Activated CD8-positive, alpha-beta T cell treated with anti-CD3 and anti-CD28 coated beads for 36 hours (primary cell): ENCODE measurements at regions not wholly inside any gene's neighbourhood (a gene's known extent, or its start where the extent isn't known, plus 50 kb on each side); places are given as distances from the start of the nearest gene placed in this dataset.
"Not testable (repeated sequence)": the region's sequence is repeated elsewhere in the genome, so short reads cannot be mapped to it uniquely, and the experiment has no call there.

Experiments used
- ATAC-seq: fragments of 200-7000 bp; cut with Tn5 transposase; one replicate; pipeline ENCODE4 v1.10.0; 2021; ENCODE audit warnings: mild to moderate bottlenecking, moderate library complexity
- CTCF ChIA-PET: fragments of 350-600 bp; sonication (Branson Sonifier 250); formaldehyde crosslinking; loops from one replicate; lab custom pipeline; 2021; ENCODE audit warnings: antibody characterized with exemption; lab: Charles Lee
- POLR2A ChIA-PET: fragments of 350-600 bp; sonication (Branson Sonifier 250); formaldehyde crosslinking; loops from one replicate; lab custom pipeline; 2021; ENCODE audit warnings: antibody characterized with exemption; lab: Charles Lee
- DNase-seq: peaks from one replicate; pipeline ENCODE4 v3.0.0-alpha.2; 2020
- H3K27ac Mint-ChIP-seq: one replicate; pipeline ENCODE4 v1.8.0; 2021; ENCODE audit warnings: mild to moderate bottlenecking, mixed read lengths
- H3K27me3 Mint-ChIP-seq: one replicate; pipeline ENCODE4 v1.8.0; 2021; ENCODE audit warnings: mixed read lengths
- H3K36me3 Mint-ChIP-seq: one replicate; pipeline ENCODE4 v1.8.0; 2021; ENCODE audit warnings: low read depth, mixed read lengths
- H3K4me1 Mint-ChIP-seq: one replicate; pipeline ENCODE4 v1.8.0; 2021; ENCODE audit warnings: low read depth, mixed read lengths
- H3K4me3 Mint-ChIP-seq: one replicate; pipeline ENCODE4 v1.8.0; 2021; ENCODE audit warnings: mild to moderate bottlenecking, moderate library complexity, mixed read lengths
- H3K9me3 Mint-ChIP-seq: one replicate; pipeline ENCODE4 v1.8.0; 2021; ENCODE audit warnings: mixed read lengths
- intact Hi-C: fragments of 100-400 bp; cut with micrococcal nuclease; formaldehyde crosslinking; loops from one replicate; pipeline ENCODE4 v1.10.0; 2022
- TF ChIP-seq, protein P1 (sequence below): fragments of 200-600 bp; IDR thresholded peaks from one replicate; pipeline ENCODE4 v1.8.0; 2022; ENCODE audit warnings: antibody characterized with exemption, mild to moderate bottlenecking

DNA sequence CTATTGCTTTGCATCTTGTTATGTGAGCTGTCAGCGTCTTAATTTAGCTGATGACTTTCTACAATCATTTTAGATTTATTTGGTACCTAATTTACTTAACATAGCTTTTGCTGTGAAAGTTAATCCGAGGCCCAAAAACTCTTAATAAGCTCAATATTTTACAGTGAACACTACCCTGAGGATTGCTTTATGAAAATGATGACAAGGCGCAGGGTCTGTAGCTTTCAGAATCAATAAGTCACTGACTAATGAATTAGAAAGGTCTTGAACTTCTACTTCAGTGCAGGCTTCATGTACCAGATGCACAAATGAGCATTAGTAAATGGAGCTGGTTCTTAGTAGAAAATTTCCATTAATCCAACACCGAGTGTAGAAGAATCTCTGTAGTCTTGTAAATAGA is 81.4 kb upstream of the ZNF366 start:
- no peaks in the 10 kb centered on the region for H3K36me3 Mint-ChIP-seq
- intact Hi-C loops: no loop called here
- TF ChIP-seq, protein P1, sequence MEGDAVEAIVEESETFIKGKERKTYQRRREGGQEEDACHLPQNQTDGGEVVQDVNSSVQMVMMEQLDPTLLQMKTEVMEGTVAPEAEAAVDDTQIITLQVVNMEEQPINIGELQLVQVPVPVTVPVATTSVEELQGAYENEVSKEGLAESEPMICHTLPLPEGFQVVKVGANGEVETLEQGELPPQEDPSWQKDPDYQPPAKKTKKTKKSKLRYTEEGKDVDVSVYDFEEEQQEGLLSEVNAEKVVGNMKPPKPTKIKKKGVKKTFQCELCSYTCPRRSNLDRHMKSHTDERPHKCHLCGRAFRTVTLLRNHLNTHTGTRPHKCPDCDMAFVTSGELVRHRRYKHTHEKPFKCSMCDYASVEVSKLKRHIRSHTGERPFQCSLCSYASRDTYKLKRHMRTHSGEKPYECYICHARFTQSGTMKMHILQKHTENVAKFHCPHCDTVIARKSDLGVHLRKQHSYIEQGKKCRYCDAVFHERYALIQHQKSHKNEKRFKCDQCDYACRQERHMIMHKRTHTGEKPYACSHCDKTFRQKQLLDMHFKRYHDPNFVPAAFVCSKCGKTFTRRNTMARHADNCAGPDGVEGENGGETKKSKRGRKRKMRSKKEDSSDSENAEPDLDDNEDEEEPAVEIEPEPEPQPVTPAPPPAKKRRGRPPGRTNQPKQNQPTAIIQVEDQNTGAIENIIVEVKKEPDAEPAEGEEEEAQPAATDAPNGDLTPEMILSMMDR: no peak
- ChIA-PET CTCF (no interaction called here), POLR2A (no interaction called here)
- H3K27me3 Mint-ChIP-seq: peaks cover 11% of the 10 kb centered on the region
- DNase-seq (no peak), ATAC-seq (no peak)
- H3K27ac Mint-ChIP-seq: no peak overlapping the region
- no peaks in the 10 kb centered on the region for H3K4me1 Mint-ChIP-seq
- no peaks in the 10 kb centered on the region for H3K9me3 Mint-ChIP-seq
- no peak overlapping the region for H3K4me3 Mint-ChIP-seq

DNA sequence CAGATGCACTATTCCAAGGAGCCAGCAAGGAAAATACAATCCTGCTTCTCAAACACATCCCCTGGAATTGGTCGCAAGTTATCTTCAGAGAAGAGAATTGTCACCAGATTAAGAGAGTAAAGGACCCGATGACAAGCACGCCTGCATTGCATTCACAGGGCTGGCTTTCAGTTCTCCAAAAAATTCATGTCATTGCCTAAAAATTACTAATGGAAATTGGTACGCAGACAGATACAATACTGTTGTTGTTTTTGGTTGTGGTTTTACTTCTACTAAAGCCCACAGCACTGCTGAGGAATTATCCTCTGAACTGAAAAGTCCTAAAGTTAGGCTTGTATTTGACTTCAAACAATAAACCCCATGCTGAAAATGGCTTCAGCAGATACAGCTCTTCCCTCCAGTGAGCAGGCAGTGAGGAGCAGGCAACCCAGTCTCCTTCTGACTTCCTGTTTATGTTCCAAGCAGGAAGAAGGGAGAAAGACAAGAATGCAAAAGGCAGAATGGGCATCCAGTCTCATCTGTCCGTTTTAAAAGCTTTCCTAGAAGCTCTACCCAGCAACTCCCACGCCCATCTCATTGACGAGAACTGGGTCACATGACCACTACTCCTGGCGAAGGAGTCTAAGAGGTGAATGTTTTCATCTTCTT is 80.6 kb upstream of the ZNF366 start:
- DNase-seq (no peak), ATAC-seq (no peak)
- H3K27ac Mint-ChIP-seq: no peak overlapping the region
- intact Hi-C loops: no loop called here
- peaks cover 2% of the 10 kb centered on the region for H3K9me3 Mint-ChIP-seq
- ChIA-PET CTCF (no interaction called here), POLR2A (no interaction called here)
- H3K4me1 Mint-ChIP-seq: no peaks in the 10 kb centered on the region
- peaks cover 13% of the 10 kb centered on the region for H3K27me3 Mint-ChIP-seq
- H3K36me3 Mint-ChIP-seq: no peaks in the 10 kb centered on the region
- no peak overlapping the region for H3K4me3 Mint-ChIP-seq
- TF ChIP-seq, protein P1: no peak

DNA sequence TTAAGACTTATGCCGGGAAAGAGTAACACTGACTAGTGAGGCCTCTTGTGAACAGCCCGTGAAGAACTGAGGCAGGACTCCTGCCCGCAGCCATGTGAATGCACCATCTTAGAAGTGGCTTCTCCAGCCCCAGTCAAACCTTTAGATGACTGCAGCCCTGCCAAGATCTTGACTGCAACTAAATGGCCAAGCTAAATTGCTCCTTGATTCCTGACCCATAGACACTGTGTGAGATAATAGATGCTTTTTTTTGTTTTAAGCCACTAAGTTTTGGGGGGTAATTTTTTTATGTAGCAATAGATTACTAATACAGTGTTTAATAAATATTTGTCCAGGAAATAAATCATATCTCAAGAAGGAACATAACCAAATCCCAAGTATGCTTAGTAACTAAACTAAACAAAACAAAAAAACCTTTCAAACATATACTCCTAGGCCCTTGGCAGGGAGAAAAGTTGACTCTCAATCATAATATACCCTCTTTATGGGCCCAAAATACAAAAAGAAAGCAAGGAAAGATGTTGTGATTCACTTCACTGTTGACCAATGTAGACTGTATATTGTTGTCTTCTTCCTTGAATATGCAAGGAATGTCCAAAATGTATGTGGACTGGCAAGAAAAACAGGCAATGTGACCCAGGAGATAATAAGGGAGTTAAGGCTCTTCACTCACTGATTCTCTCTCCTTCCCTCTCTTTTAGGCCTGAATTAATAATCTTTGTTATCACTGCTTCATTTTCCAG is 79.7 kb upstream of the ZNF366 start:
- no peaks in the 10 kb centered on the region for H3K4me1 Mint-ChIP-seq
- intact Hi-C loops: no loop called here
- ATAC-seq (no peak), DNase-seq (no peak)
- ChIA-PET CTCF (no interaction called here), POLR2A (no interaction called here)
- H3K27me3 Mint-ChIP-seq: peaks cover 8% of the 10 kb centered on the region
- no peak overlapping the region for H3K4me3 Mint-ChIP-seq
- TF ChIP-seq, protein P1: no peak
- no peak overlapping the region for H3K27ac Mint-ChIP-seq
- H3K36me3 Mint-ChIP-seq: no peaks in the 10 kb centered on the region
- peaks cover 2% of the 10 kb centered on the region for H3K9me3 Mint-ChIP-seq

DNA sequence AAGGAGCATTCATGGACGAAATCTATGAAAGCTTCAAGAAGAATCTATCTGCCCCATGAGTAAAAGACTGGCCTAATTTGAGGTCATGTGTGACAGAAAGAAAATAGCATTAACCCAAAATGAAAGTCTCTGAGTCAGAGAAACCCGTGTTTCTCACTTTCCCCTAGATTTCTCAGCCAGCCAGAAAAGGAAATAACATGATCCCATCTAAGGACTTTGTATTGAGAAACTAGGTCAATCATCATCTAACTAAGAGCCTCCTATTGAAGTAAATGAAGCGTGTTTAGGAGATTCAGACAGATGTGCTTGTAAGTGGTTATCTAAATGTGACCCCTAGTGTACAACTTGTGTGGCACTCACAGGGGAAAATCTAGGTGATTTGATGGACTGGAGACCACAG is 77.3 kb upstream of the ZNF366 start:
- ATAC-seq (no peak), DNase-seq (no peak)
- no peaks in the 10 kb centered on the region for H3K4me1 Mint-ChIP-seq
- H3K27ac Mint-ChIP-seq: no peak overlapping the region
- ChIA-PET POLR2A (no interaction called here), CTCF (no interaction called here)
- intact Hi-C loops: no loop called here
- TF ChIP-seq, protein P1: no peak
- peaks cover 7% of the 10 kb centered on the region for H3K27me3 Mint-ChIP-seq
- H3K9me3 Mint-ChIP-seq: peaks cover 6% of the 10 kb centered on the region
- no peaks in the 10 kb centered on the region for H3K36me3 Mint-ChIP-seq
- no peak overlapping the region for H3K4me3 Mint-ChIP-seq

DNA sequence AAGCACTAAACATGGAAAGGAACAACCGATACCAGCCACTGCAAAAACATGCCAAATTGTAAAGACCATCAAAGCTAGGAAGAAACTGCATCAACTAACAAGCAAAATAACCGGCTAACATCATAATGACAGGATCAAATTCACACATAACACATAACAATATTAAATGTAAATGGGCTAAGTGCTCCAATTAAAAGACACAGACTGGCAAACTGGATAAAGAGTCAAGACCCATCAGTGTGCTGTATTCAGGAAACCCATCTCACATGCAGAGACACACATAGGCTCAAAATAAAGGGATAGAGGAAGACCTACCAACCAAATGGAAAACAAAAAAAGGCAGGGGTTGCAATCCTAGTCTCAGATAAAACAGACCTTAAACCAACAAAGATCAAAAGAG is 72.1 kb upstream of the ZNF366 start:
- CTCF ChIA-PET, DNase-seq, H3K4me1 Mint-ChIP-seq, H3K9me3 Mint-ChIP-seq, intact Hi-C loops, ATAC-seq, H3K36me3 Mint-ChIP-seq, H3K27ac Mint-ChIP-seq, POLR2A ChIA-PET, H3K4me3 Mint-ChIP-seq: not testable (repeated sequence)
- peaks cover 11% of the 10 kb centered on the region for H3K27me3 Mint-ChIP-seq
